Right cardiac atrium (tissue), 5 donors: ENCODE measurements at regions not wholly inside any gene's neighbourhood (a gene's known extent, or its start where the extent isn't known, plus 50 kb on each side); places are given as distances from the start of the nearest gene placed in this dataset.

ENCODE experiments used
- ATAC-seq, 2 donors: fragments of 200-7000 bp; cut with Tn5 transposase; one replicate each; pipeline versions ENCODE4 v1.8.0 to v1.9.1; 2020; ENCODE audit warnings: moderate library complexity in 2 of 2, mild to moderate bottlenecking in 1 of 2
- DNase-seq, 3 donors: peaks; one replicate each; pipeline ENCODE4 v3.0.0-alpha.2; 2020
- H3K27ac ChIP-seq: one replicate; pipeline ENCODE4 v1.5.1; 2013; ENCODE audit warnings: mild to moderate bottlenecking, low read length, control low read depth, moderate library complexity
- H3K27me3 ChIP-seq: one replicate; pipeline ENCODE4 v1.6.1; 2013; ENCODE audit not compliant: control insufficient read depth, insufficient read depth
- H3K4me1 ChIP-seq: one replicate; pipeline ENCODE4 v1.6.1; 2013; ENCODE audit warnings: low read length; ENCODE audit not compliant: control insufficient read depth, insufficient read depth
- H3K4me3 ChIP-seq: one replicate; pipeline ENCODE4 v1.5.1; 2013; ENCODE audit warnings: low read length, control low read depth
- H3K9me3 ChIP-seq: one replicate; pipeline ENCODE4 v1.6.1; 2013; ENCODE audit warnings: low read length; ENCODE audit not compliant: control insufficient read depth
- WGBS: extraction: QIAGEN DNeasy Blood & Tissue Kit; methylation state at CpG from one replicate; pipeline ENCODE4 v1.1.7; 2013; 5-methylcytosine and 5-hydroxymethylcytosine counted together
- intact Hi-C, 4 donors: fragments of 100-400 bp; cut with DNase I; formaldehyde crosslinking; loops; one replicate each; pipeline versions ENCODE4 v1.11.0 to v1.14.0; 2022 to 2023
- donor health status: healthy with polysubstance abuse.
- donor health status: DM: no; HTN: yes; CAD: no.
- donor health status: DM: no; HTN: no; CAD: no.
- donor health status: DM: no; HTN: yes; CAD: no; lungs with severe emphysema.
- donor health status: DM: yes; HTN: yes; CAD: no.

- WGBS, result 73% methylated on average over 3 of the region's 3 CpGs
Observed at GRCh38 chr10:120403109-120403508, 53.9 kb upstream of the PLPP4 start.

DNA sequence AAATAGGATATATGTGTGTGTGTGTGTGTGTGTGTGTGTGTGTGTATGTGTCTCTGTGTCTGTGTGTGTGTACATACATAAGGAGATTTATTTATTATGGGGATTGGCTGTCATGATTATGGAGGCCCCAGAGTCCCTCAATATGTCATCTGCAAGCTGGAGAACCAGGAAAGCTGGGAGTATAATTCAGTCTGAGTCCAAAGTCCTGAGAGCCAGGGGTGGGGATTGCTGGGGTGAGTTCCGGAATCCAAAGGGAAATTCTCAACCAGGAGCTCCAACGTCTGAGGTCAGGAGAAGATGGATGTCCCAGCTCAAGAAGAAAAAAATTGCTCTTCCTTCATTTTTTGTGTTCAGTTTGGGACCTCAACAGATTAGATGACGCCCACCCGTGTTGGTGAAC lies 50.7 kb upstream of the PLPP4 start:
- DNase-seq (no peak), ATAC-seq (no peak)
- intact Hi-C loops, result no loop called here
- no peak overlapping the region for H3K27ac ChIP-seq
- H3K9me3 ChIP-seq, result no peaks in the 10 kb centered on the region
- no peak overlapping the region for H3K4me3 ChIP-seq
- H3K4me1 ChIP-seq, result no peaks in the 10 kb centered on the region
- 80% methylated on average over 4 of the region's 4 CpGs for WGBS
- no peaks in the 10 kb centered on the region for H3K27me3 ChIP-seq

More at GRCh38 chr10:120403109-120403508, 53.9 kb upstream of the PLPP4 start:
- H3K4me3 ChIP-seq, result no peak overlapping the region
- ATAC-seq (no peak), DNase-seq (no peak)
- H3K27ac ChIP-seq, result no peak overlapping the region
- intact Hi-C loops, result no loop called here
- no peaks in the 10 kb centered on the region for H3K27me3 ChIP-seq
- no peaks in the 10 kb centered on the region for H3K4me1 ChIP-seq
- no peaks in the 10 kb centered on the region for H3K9me3 ChIP-seq
